C4-2B (cell line): ENCODE measurements at regions not wholly inside any gene's neighbourhood (a gene's known extent, or its start where the extent isn't known, plus 50 kb on each side); places are given as distances from the start of the nearest gene placed in this dataset.
"Not testable (repeated sequence)": the region's sequence is repeated elsewhere in the genome, so short reads cannot be mapped to it uniquely, and the experiment has no call there.

ENCODE experiments used
- H3K27ac ChIP-seq: fragments of 450-650 bp; 2 replicates; pipeline ENCODE4 v1.5.1; 2017
- ZFX ChIP-seq: fragments of 450-650 bp; IDR thresholded peaks from 2 replicates; pipeline ENCODE4 v1.6.1; 2017
- TF ChIP-seq, protein P1 (sequence below): fragments of 450-650 bp; conservative IDR thresholded peaks from 2 replicates; pipeline ENCODE4 v1.5.1; 2017; ENCODE audit warnings: mild to moderate bottlenecking

DNA sequence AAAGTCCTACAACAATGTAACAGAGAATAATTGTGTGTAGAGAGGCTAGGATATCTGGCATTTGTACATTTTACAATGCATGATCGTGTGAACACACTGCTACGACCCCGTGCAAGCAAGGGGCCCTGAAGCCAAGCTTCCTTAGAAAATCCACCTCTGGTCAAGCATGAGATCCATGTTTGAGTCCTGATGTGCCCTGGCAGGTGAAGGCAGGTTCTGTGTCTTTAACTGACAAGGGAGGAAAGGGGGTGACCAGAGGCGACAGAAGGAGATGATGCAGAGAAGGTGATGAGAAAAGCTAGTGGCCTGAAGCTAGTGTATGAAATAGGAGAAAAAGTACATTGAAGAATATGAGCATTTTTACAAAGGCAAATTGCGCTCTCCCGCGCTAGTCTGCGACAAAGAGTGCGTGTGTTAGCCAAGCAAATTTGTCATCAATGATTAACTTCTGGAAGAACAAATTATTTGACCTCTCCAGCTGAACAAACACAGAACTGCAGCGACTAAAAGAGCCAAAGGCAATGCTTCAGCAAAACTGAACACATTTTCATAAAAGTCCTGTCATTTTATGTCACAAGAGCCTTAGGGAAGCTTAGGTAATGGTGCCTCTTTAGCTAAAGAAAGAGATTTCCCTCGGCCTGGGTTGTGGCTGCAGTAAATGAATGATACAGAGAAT lies 101.7 kb upstream of the DAPK1 start:
- TF ChIP-seq ZFX, result no peak
- TF ChIP-seq, protein P1, sequence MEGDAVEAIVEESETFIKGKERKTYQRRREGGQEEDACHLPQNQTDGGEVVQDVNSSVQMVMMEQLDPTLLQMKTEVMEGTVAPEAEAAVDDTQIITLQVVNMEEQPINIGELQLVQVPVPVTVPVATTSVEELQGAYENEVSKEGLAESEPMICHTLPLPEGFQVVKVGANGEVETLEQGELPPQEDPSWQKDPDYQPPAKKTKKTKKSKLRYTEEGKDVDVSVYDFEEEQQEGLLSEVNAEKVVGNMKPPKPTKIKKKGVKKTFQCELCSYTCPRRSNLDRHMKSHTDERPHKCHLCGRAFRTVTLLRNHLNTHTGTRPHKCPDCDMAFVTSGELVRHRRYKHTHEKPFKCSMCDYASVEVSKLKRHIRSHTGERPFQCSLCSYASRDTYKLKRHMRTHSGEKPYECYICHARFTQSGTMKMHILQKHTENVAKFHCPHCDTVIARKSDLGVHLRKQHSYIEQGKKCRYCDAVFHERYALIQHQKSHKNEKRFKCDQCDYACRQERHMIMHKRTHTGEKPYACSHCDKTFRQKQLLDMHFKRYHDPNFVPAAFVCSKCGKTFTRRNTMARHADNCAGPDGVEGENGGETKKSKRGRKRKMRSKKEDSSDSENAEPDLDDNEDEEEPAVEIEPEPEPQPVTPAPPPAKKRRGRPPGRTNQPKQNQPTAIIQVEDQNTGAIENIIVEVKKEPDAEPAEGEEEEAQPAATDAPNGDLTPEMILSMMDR, result no peak
- no peak overlapping the region for H3K27ac ChIP-seq

DNA sequence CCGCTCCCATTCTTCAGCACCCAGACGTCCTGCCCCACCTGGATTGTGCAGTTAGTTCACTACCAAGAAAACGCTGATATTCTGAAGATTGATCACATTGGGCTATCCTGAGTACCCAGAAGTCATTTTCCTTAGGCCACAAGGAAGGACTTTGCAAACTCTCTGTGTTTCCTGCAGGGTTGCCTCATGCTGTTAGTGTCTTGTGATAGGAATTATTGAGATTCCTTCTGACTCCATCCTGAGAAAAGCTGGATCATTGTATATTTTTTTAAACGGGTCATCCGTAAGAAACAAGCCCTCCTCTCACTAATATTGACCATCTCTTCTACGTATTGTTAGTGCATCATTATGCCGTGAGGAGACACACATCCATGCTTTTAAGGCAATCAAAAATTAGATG lies 96.0 kb upstream of the DAPK1 start:
- TF ChIP-seq ZFX, result no peak
- TF ChIP-seq, protein P1, result no peak
- H3K27ac ChIP-seq, result no peak overlapping the region

DNA sequence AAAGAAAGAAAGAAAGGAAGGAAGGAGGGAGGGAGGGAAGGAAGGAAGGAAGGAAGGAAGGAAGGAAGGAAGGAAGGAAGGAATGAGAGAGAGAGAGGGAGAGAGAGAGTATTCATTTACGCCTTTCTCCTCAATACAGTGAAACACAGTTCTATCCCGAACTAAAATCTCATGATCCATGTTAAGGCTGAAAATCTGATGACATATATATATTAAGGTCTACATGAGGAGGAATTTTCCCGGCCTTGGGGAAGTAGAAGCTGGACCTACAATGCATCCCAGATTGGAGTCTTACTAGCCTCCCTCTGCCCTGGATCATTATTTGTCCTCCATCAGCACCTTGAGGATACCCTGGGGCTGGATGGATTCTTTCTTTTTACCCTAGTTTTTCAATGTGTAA lies 95.1 kb upstream of the DAPK1 start:
- TF ChIP-seq, protein P1, result no peak
- TF ChIP-seq ZFX, result no peak
- H3K27ac ChIP-seq, result no peak overlapping the region

DNA sequence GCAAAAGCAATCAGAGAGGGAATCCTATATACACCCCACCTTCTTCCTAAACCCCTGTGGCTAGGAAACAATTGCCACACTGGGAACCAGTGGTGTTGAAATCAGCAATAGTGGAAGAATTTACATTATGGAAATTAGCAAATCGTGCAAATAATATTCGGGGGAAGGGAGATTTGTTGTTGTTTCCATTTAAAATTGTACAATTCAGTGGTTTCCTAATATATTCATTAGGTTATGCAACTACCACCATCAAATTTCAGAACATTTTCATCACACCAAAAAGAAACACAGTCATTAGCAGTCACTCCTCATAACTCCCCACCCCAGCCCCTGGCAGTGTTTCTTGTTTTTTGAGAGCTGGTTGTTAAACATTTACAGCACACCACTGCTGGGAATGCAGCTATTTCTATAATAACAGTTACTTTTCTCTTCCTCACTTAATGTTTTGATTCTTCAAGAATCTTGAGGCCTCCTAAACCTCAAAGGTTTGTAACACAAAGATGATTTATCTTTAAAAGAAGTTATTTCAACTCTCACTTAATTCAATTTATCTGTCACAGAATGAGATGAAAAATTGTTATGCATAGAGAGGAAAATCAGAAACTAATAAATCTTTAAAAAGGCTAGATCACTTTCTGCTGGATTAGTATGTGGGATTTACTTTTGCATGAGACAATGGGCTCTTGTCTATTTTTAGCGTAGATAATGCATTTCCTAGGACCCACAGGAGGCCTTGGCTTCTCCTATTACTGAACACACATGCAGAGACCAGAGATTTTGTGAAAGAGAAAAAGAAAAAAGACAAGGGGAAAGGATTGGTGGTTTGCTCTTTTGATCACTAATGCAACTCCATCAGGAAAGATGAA lies 91.8 kb upstream of the DAPK1 start:
- TF ChIP-seq, protein P1, result no peak
- no peak for TF ChIP-seq ZFX
- no peak overlapping the region for H3K27ac ChIP-seq

DNA sequence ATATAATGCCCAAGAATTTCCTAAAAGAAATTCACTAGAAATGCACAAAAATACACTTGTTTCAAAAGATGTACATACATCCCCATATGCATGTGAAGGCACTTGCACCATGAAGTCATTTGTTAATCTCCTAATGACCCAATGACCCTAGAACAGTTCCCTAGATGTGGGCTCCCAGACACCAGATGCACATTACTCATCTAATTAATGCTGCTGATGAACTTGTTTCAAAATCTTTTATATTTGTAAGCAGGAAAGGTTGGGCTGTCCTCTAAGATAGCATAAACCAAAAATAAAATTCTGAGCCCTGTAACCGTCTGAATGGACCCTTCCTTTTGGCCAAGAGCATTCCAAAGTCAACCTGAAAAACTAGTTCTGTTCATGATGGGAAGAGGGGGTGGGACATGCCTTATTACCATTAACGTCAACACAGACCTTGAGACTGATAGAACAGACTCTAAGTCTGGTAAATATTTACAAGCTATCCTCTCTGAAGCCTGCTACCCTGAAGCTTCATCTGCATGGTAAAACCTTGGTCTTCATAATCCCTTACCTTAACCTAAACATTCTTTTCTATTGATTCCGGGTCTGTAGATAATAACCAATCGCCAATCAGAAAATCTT lies 91.0 kb upstream of the DAPK1 start:
- no peak overlapping the region for H3K27ac ChIP-seq
- TF ChIP-seq, protein P1, result no peak
- TF ChIP-seq ZFX, result no peak

DNA sequence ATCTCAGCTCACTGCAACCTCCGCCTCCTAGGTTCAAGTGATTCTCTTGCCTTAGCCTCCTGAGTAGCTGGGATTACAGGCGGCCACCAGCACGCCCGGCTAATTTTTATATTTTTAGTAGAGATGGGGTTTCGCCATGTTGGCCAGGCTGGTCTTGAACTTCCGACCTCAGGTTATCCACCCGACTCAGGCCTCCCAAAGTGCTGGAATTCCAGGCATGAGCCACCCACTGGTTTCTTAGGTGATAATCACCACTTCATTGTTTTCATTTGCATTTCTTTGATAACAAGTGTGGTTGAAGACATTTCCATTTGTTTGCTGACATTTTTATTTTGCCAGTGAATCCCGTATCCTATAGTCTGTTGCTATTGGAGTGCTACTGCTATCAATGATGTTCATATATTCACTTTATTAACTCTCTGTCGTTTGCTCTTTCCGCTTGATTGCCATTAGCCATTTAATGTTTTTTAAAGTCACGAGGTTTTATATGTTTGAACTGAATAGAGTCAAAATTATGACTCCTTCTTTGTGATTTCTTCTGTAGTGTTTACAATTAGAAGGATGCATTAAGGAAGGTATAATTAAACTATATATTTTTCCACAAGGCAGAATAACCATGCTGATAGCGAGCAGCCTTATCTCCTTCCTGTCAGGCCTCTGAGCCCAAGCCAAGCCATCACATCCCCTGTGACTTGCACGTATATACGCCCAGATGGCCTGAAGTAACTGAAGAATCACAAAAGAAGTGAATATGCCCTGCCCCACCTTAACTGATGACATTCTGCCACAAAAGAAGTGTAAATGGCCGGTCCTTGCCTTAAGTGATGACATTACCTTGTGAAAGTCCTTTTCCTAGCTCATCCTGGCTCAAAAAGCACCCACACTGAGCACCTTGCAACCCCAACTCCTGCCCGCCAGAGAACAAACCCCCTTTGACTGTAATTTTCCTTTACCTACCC lies 87.3 kb upstream of the DAPK1 start:
- not testable (repeated sequence) for H3K27ac ChIP-seq

DNA sequence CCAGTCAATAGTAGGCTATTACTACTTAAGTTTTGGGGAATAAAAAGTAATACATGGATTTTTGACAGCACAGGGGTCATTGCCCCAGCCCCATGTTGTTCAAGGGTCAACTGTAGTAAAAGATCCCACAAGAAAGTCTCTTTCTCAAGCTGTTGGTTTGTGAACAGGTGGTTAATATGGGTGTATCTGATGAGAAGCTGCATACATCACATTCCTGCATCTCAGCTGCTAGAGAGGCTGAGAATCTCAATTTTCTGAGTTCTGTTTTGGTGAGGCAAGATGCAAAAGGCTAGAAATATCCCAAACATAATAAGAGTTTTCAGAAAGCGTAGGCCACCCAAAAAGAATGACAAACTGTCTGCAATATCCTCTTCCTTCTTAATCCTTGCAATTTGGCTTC lies 76.8 kb upstream of the DAPK1 start:
- no peak for TF ChIP-seq ZFX
- TF ChIP-seq, protein P1, result no peak
- no peak overlapping the region for H3K27ac ChIP-seq
